ENCODE measurements at regions not wholly inside any gene's neighbourhood (a gene's known extent, or its start where the extent isn't known, plus 50 kb on each side); places are given as distances from the start of the nearest gene placed in this dataset.

- ATAC-seq (no peak), DNase-seq (no peak)
- Mint-ChIP-seq H3K9me3 (no peaks in the 10 kb centered on the region), H3K27ac (no peak overlapping the region), H3K36me3 (no peaks in the 10 kb centered on the region), H3K4me1 (peaks cover 29 to 36% of the 10 kb centered on the region in 2 donors), H3K27me3 (ENCODE audit: low read depth in 2 of 2) (no peaks in the 10 kb centered on the region), H3K4me3 (no peak overlapping the region)
- no peak overlapping the region for H3K27ac ChIP-seq (ENCODE audit: low read length)
- H3K4me3 ChIP-seq (ENCODE audit: low read length), result no peak overlapping the region
- intact Hi-C loops (cut with micrococcal nuclease), result no loop called here
- no peaks in the 10 kb centered on the region for H3K9me3 ChIP-seq (ENCODE audit: control insufficient read depth, insufficient read depth, low read length)
- H3K36me3 ChIP-seq (ENCODE audit: control insufficient read depth, insufficient read depth, low read length), result no peaks in the 10 kb centered on the region
- WGBS (ENCODE audit: insufficient coverage), result 95% methylated on average over 4 of the region's 5 CpGs
- peaks cover 38% of the 10 kb centered on the region for H3K4me1 ChIP-seq (ENCODE audit: control insufficient read depth, insufficient read depth, low read length)
- TF ChIP-seq, protein P1, sequence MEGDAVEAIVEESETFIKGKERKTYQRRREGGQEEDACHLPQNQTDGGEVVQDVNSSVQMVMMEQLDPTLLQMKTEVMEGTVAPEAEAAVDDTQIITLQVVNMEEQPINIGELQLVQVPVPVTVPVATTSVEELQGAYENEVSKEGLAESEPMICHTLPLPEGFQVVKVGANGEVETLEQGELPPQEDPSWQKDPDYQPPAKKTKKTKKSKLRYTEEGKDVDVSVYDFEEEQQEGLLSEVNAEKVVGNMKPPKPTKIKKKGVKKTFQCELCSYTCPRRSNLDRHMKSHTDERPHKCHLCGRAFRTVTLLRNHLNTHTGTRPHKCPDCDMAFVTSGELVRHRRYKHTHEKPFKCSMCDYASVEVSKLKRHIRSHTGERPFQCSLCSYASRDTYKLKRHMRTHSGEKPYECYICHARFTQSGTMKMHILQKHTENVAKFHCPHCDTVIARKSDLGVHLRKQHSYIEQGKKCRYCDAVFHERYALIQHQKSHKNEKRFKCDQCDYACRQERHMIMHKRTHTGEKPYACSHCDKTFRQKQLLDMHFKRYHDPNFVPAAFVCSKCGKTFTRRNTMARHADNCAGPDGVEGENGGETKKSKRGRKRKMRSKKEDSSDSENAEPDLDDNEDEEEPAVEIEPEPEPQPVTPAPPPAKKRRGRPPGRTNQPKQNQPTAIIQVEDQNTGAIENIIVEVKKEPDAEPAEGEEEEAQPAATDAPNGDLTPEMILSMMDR (IDR thresholded peaks at IDR 0.05), result no peak
- H3K27me3 ChIP-seq (ENCODE audit: control insufficient read depth, insufficient read depth, low read length), result no peaks in the 10 kb centered on the region
Measured at GRCh38 chr6:110041830-110042229, 63.7 kb downstream of the GPR6 start.

DNA sequence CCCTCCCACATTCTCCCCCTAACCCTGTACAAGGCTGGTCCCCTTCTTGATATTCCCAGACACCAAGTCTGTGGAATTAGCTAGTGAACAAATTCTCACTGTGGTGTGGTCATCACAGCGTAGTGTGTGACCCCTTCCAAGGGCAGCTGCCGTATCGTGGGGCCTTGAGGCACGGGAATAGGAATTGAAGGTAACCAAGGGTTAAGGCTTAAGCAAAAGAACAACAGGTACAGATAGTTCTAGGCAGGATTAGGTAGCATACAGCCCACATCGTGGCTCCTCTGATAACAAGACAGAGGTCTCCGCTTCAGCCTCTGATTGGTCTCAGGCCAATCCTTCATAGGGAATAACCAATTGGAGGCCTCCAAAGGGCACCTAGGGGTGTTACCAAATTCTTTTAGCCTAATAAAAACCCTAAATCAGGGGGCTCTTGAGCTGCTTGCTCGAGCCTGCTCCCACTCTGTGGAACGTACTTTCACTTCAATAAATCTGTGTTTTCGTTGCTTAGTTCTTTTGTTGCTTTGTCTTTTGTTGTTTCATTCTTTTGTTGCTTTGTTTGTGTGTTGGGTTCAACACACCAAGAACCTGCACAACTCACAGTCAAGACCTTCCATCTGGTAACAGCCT, 64.7 kb downstream of the GPR6 start:
- Mint-ChIP-seq H3K27me3 (ENCODE audit: low read depth in 2 of 2) (no peaks in the 10 kb centered on the region), H3K36me3 (no peaks in the 10 kb centered on the region), H3K9me3 (no peaks in the 10 kb centered on the region), H3K4me3 (no peak overlapping the region), H3K4me1 (peaks cover 29 to 36% of the 10 kb centered on the region in 2 donors), H3K27ac (no peak overlapping the region)
- H3K4me1 ChIP-seq (ENCODE audit: control insufficient read depth, insufficient read depth, low read length), result peaks cover 37% of the 10 kb centered on the region
- no peak overlapping the region for H3K4me3 ChIP-seq (ENCODE audit: low read length)
- DNase-seq (no peak), ATAC-seq (no peak)
- intact Hi-C loops (cut with micrococcal nuclease), result no loop called here
- no peaks in the 10 kb centered on the region for H3K27me3 ChIP-seq (ENCODE audit: control insufficient read depth, insufficient read depth, low read length)
- TF ChIP-seq, protein P1 (IDR thresholded peaks at IDR 0.05), result no peak
- no peak overlapping the region for H3K27ac ChIP-seq (ENCODE audit: low read length)
- H3K36me3 ChIP-seq (ENCODE audit: control insufficient read depth, insufficient read depth, low read length), result no peaks in the 10 kb centered on the region
- H3K9me3 ChIP-seq (ENCODE audit: control insufficient read depth, insufficient read depth, low read length), result no peaks in the 10 kb centered on the region
- 90% methylated on average over 9 of the region's 9 CpGs for WGBS (ENCODE audit: insufficient coverage)

DNA sequence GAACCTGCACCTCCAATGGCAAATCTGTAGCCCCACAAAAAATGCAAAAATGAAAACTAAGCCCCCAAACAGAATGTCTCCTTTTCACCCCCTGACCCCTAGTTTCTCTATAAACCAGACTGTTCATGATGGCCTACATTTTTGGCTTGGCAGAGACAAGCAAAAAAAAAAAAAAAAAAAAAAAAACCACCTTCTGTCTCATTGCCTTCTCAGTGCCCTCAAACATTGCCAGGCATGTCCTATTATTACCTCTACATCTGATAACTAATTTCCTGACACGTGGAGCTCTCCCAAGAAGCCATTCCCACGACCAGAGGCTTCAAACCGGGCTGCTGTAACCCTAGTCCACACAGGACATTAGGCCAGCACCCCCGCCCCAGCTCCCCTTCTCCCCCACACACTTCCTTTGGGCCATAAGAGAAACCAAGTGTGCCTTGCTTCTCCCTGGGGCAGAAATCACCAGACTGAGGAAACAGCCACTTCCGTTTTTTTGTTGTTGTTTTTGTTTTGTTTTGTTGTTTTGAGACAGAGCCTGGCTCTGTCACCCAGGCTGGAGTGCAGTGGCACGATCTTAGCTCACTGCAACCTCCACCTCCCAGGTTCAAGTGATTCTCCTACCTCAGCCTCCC, 65.4 kb downstream of the GPR6 start:
- Histone ChIP-seq H3K4me1 (ENCODE audit: control insufficient read depth, insufficient read depth, low read length) (peaks cover 31% of the 10 kb centered on the region), H3K27ac (ENCODE audit: low read length) (no peak overlapping the region), H3K27me3 (ENCODE audit: control insufficient read depth, insufficient read depth, low read length) (no peaks in the 10 kb centered on the region), H3K36me3 (ENCODE audit: control insufficient read depth, insufficient read depth, low read length) (no peaks in the 10 kb centered on the region), H3K9me3 (ENCODE audit: control insufficient read depth, insufficient read depth, low read length) (no peaks in the 10 kb centered on the region), H3K4me3 (ENCODE audit: low read length) (no peak overlapping the region)
- H3K4me3 Mint-ChIP-seq, result no peak overlapping the region
- no peaks in the 10 kb centered on the region for H3K27me3 Mint-ChIP-seq (ENCODE audit: low read depth in 2 of 2)
- 37% methylated on average over 4 of the region's 6 CpGs for whole genome bisulfite sequencing (ENCODE audit: insufficient coverage)
- TF ChIP-seq, protein P1 (IDR thresholded peaks at IDR 0.05), result no peak
- H3K9me3 Mint-ChIP-seq, result no peaks in the 10 kb centered on the region
- peak overlapping the region in 1 of 2 donors; percentile 65 for H3K27ac Mint-ChIP-seq
- no peak for ATAC-seq
- no peaks in the 10 kb centered on the region for H3K36me3 Mint-ChIP-seq
- H3K4me1 Mint-ChIP-seq, result peaks cover 23 to 29% of the 10 kb centered on the region in 2 donors
- intact Hi-C loops (cut with micrococcal nuclease), result no loop called here
- no peak for DNase-seq

- Mint-ChIP-seq H3K9me3 (no peaks in the 10 kb centered on the region), H3K4me1 (peaks cover 21 to 25% of the 10 kb centered on the region in 2 donors), H3K4me3 (no peak overlapping the region), H3K27ac (peak overlapping the region in 1 of 2 donors; percentile 65), H3K27me3 (ENCODE audit: low read depth in 2 of 2) (no peaks in the 10 kb centered on the region), H3K36me3 (no peaks in the 10 kb centered on the region)
- TF ChIP-seq, protein P1 (IDR thresholded peaks at IDR 0.05), result no peak
- H3K27me3 ChIP-seq (ENCODE audit: control insufficient read depth, insufficient read depth, low read length), result no peaks in the 10 kb centered on the region
- no peak overlapping the region for H3K27ac ChIP-seq (ENCODE audit: low read length)
- H3K4me3 ChIP-seq (ENCODE audit: low read length), result no peak overlapping the region
- peaks cover 26% of the 10 kb centered on the region for H3K4me1 ChIP-seq (ENCODE audit: control insufficient read depth, insufficient read depth, low read length)
- H3K9me3 ChIP-seq (ENCODE audit: control insufficient read depth, insufficient read depth, low read length), result no peaks in the 10 kb centered on the region
- ATAC-seq (no peak), DNase-seq (no peak)
- WGBS (ENCODE audit: insufficient coverage), result 60% methylated on average over 5 of the region's 6 CpGs
- intact Hi-C loops (cut with micrococcal nuclease), result no loop called here
- H3K36me3 ChIP-seq (ENCODE audit: control insufficient read depth, insufficient read depth, low read length), result no peaks in the 10 kb centered on the region
Measured at GRCh38 chr6:110044096-110044495, 66.0 kb downstream of the GPR6 start.

Data from natural killer cell (primary cell).